Sigmoid colon (tissue), 4 donors: ENCODE measurements at regions not wholly inside any gene's neighbourhood (a gene's known extent, or its start where the extent isn't known, plus 50 kb on each side); places are given as distances from the start of the nearest gene placed in this dataset.

Experiments used
- CTCF ChIP-seq, 4 experiments: fragments of 450-650 bp in 3 of 4; fragments of 200-600 bp in 1 of 4; IDR thresholded peaks; one replicate each; pipeline ENCODE4 v1.5.1; 2016 to 2019; ENCODE audit warnings: antibody characterized with exemption in 4 of 4, mild to moderate bottlenecking in 3 of 4, moderate library complexity in 2 of 4
- EP300 ChIP-seq, 4 donors: sonication (generic); formaldehyde crosslinking; IDR thresholded peaks; one replicate each; pipeline ENCODE4 v1.6.1; 2017; ENCODE audit warnings: antibody characterized with exemption in 4 of 4
- POLR2A ChIP-seq, 2 donors: fragments of 450-650 bp; IDR thresholded peaks; one replicate each; pipeline ENCODE4 v1.6.1; 2016; ENCODE audit warnings: antibody characterized with exemption in 2 of 2, mild to moderate bottlenecking in 2 of 2, moderate library complexity in 2 of 2
- POLR2AphosphoS5 ChIP-seq, 4 donors: sonication (generic); formaldehyde crosslinking; IDR thresholded peaks; one replicate each; pipeline ENCODE4 v1.6.1; 2017; ENCODE audit warnings: antibody characterized with exemption in 4 of 4

GRCh38 chr10:42937048-42937447 lies 139.8 kb upstream of the RET start:
- TF ChIP-seq CTCF (IDR thresholded peaks at IDR 0.05) (no peak), POLR2A (IDR thresholded peaks at IDR 0.05) (no peak), POLR2AphosphoS5 (IDR thresholded peaks at IDR 0.05) (no peak), EP300 (IDR thresholded peaks at IDR 0.05) (no peak)
